ENCODE measurements at regions not wholly inside any gene's neighbourhood (a gene's known extent, or its start where the extent isn't known, plus 50 kb on each side); places are given as distances from the start of the nearest gene placed in this dataset.
"Not testable (repeated sequence)": the region's sequence is repeated elsewhere in the genome, so short reads cannot be mapped to it uniquely, and the experiment has no call there.

GRCh38 chr12:116687888-116688287, 50.0 kb downstream of the SPRING1 start:
- DNase-seq (ENCODE audit: low spot score): peak; percentile 81

- no peak for DNase-seq (ENCODE audit: low spot score)
Observed at GRCh38 chr12:116684891-116685290, 53.0 kb downstream of the SPRING1 start.

GRCh38 chr12:116677202-116677661, 60.6 kb downstream of the SPRING1 start:
- DNase-seq (ENCODE audit: low spot score): no peak

GRCh38 chr12:116675339-116676107, 62.3 kb downstream of the SPRING1 start:
- DNase-seq (ENCODE audit: low spot score): no peak

GRCh38 chr12:116674643-116675183, 63.2 kb downstream of the SPRING1 start:
- DNase-seq (ENCODE audit: low spot score): no peak

GRCh38 chr12:116673681-116674111, 64.2 kb downstream of the SPRING1 start:
- DNase-seq (ENCODE audit: low spot score): no peak

GRCh38 chr12:116672842-116673516, 64.9 kb downstream of the SPRING1 start:
- DNase-seq (ENCODE audit: low spot score): no peak

- no peak for DNase-seq (ENCODE audit: low spot score)
Observed at GRCh38 chr12:116672010-116672409, 65.9 kb downstream of the SPRING1 start.

- DNase-seq (ENCODE audit: low spot score): no peak
Observed at GRCh38 chr12:116670859-116671258, 67.0 kb downstream of the SPRING1 start.

- no peak for DNase-seq (ENCODE audit: low spot score)
Observed at GRCh38 chr12:116667752-116668151, 70.1 kb downstream of the SPRING1 start.

GRCh38 chr12:116666829-116667228, 71.0 kb downstream of the SPRING1 start:
- not testable (repeated sequence) for DNase-seq (ENCODE audit: low spot score)

- peak; percentile 41 for DNase-seq (ENCODE audit: low spot score)
Observed at GRCh38 chr12:116666305-116666673, 71.6 kb downstream of the SPRING1 start.

GRCh38 chr12:116665666-116666304, 72.1 kb downstream of the SPRING1 start:
- DNase-seq (ENCODE audit: low spot score): peak; percentile 35

- DNase-seq (ENCODE audit: low spot score): no peak
Observed at GRCh38 chr12:116664085-116664484, 73.8 kb downstream of the SPRING1 start.

GRCh38 chr12:116662612-116663144, 75.2 kb downstream of the SPRING1 start:
- DNase-seq (ENCODE audit: low spot score): peak; percentile 85

- no peak for DNase-seq (ENCODE audit: low spot score)
Observed at GRCh38 chr12:116661341-116661740, 76.5 kb downstream of the SPRING1 start.

- peak; percentile 28 for DNase-seq (ENCODE audit: low spot score)
Observed at GRCh38 chr12:116660740-116661139, 77.1 kb downstream of the SPRING1 start.

- peak; percentile 40 for DNase-seq (ENCODE audit: low spot score)
Observed at GRCh38 chr12:116659771-116660481, 77.9 kb downstream of the SPRING1 start.

- peak; percentile 47 for DNase-seq (ENCODE audit: low spot score)
Observed at GRCh38 chr12:116657921-116658495, 79.9 kb downstream of the SPRING1 start.

- DNase-seq (ENCODE audit: low spot score): peak; percentile 34
Observed at GRCh38 chr12:116656306-116656705, 81.6 kb downstream of the SPRING1 start.

GRCh38 chr12:116654226-116654743, 83.6 kb downstream of the SPRING1 start:
- DNase-seq (ENCODE audit: low spot score): no peak

All from ecto neural progenitor cell (in vitro differentiated cells).